Caco-2 (cell line): ENCODE measurements at regions not wholly inside any gene's neighbourhood (a gene's known extent, or its start where the extent isn't known, plus 50 kb on each side); places are given as distances from the start of the nearest gene placed in this dataset. TPM values are rescaled to one million over a fixed set of nuclear protein-coding genes. Genes with fewer than 3 reads are reported as not detected.

ENCODE experiments used
- BruUV-seq: library from RNA; stranded (reverse); fragments of 400-500 nt; replicated peaks from 2 replicates; lab custom pipeline; 2021; lab: Mats Ljungman, UMichigan
- CTCF ChIA-PET: fragments of 300-600 bp; sonication (Branson Sonifier 250); formaldehyde crosslinking; loops from one replicate; lab custom pipeline; 2022; ENCODE audit warnings: antibody characterized with exemption; lab: Charles Lee
- POLR2A ChIA-PET: fragments of 300-600 bp; sonication (Branson Sonifier 250); formaldehyde crosslinking; loops from one replicate; lab custom pipeline; 2022; ENCODE audit warnings: antibody characterized with exemption; lab: Charles Lee
- DNase-seq, 2 experiments: peaks; one replicate each; pipeline versions ENCODE4 v3.0.0 to v3.0.0-alpha.2; 2020 to 2022
- H3K27me3 ChIP-seq: replicated peaks from 2 replicates; pipeline ENCODE4 v1.6.0; 2011; ENCODE audit warnings: low read length; ENCODE audit not compliant: control insufficient read depth, insufficient read depth
- H3K36me3 ChIP-seq: 2 replicates; pipeline ENCODE4 v1.5.1; 2011; ENCODE audit warnings: low read length; ENCODE audit not compliant: control insufficient read depth, insufficient read depth
- H3K4me1 ChIP-seq: fragments of 250-450 bp; sonication (Bioruptor Pico); 2 replicates; pipeline ENCODE4 v1.5.1; 2020; ENCODE audit warnings: mild to moderate bottlenecking
- H3K4me3 ChIP-seq: 2 replicates; pipeline ENCODE4 v1.5.1; 2011; ENCODE audit warnings: low read depth, mild to moderate bottlenecking, control low read depth, low read length
- H3K9me3 ChIP-seq: fragments of 250-450 bp; sonication (Bioruptor Pico); 2 replicates; pipeline ENCODE4 v1.5.1; 2020; ENCODE audit warnings: mild to moderate bottlenecking, moderate library complexity
- H3K27ac Mint-ChIP-seq: one replicate; pipeline ENCODE4 v1.8.0; 2022; ENCODE audit warnings: mixed read lengths; ENCODE audit not compliant: unreplicated experiment
- H3K27me3 Mint-ChIP-seq: one replicate; pipeline ENCODE4 v1.8.0; 2022; ENCODE audit warnings: mixed read lengths; ENCODE audit not compliant: insufficient read depth, unreplicated experiment
- H3K36me3 Mint-ChIP-seq: one replicate; pipeline ENCODE4 v1.8.0; 2022; ENCODE audit warnings: mild to moderate bottlenecking, mixed read lengths; ENCODE audit not compliant: insufficient read depth, unreplicated experiment
- H3K4me1 Mint-ChIP-seq: one replicate; pipeline ENCODE4 v1.8.0; 2022; ENCODE audit warnings: low read depth, mixed read lengths; ENCODE audit not compliant: unreplicated experiment
- H3K4me3 Mint-ChIP-seq: one replicate; pipeline ENCODE4 v1.8.0; 2022; ENCODE audit warnings: mild to moderate bottlenecking, moderate library complexity, mixed read lengths; ENCODE audit not compliant: unreplicated experiment
- H3K9me3 Mint-ChIP-seq: one replicate; pipeline ENCODE4 v1.8.0; 2022; ENCODE audit warnings: mixed read lengths; ENCODE audit not compliant: unreplicated experiment
- intact Hi-C: fragments of 100-400 bp; cut with micrococcal nuclease; formaldehyde crosslinking; loops from one replicate; pipeline ENCODE4 v1.10.0; 2022; ENCODE audit not compliant: unreplicated experiment
- microRNA-seq: library from miRNA; unstranded; fragments of <30 nt; microRNA quantifications from one replicate; pipeline ENCODE4 v1.2.0, GENCODE V29; 2022
- TF ChIP-seq, protein P1 (sequence below), 2 experiments: fragments of 200-600 bp in 1 of 2; IDR thresholded peaks; 1 replicate in 1 of 2; 2 replicates in 1 of 2; pipeline versions ENCODE4 v1.5.1 to v1.8.0; 2011 to 2022; ENCODE audit warnings: antibody characterized with exemption in 1 of 2, control low read depth in 1 of 2, inconsistent platforms in 1 of 2, low read depth in 1 of 2, low read length in 1 of 2, mild to moderate bottlenecking in 1 of 2, moderate library complexity in 1 of 2; ENCODE audit not compliant: insufficient read depth in 1 of 2, severe bottlenecking in 1 of 2, unreplicated experiment in 1 of 2

DNA sequence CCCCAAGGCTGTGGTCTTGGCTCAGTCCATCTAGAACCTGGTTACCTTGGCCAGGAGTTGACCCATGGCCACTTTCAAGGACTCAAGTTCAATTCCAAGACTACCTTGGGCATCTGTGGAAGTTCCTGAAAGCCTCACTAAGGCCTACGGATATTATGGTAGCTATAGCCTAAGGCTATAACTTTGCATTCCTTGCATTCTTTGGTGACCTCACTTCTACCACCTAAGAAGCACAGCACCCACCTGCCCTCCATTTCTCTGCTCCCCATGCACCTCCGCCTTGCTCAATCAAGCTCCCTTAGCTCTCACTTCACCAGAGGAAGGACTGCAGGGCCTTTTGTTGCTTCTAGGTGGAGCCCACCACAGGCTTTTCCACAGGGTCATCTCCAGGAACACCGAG lies 50.3 kb upstream of the GALNT18 start:
- H3K36me3 ChIP-seq, result no peaks in the 10 kb centered on the region
- no peak for DNase-seq
- H3K4me1 ChIP-seq, result no peaks in the 10 kb centered on the region
- BruUV-seq, result no TSS peak
- peaks cover 30% of the 10 kb centered on the region for H3K27me3 Mint-ChIP-seq
- peaks cover 6% of the 10 kb centered on the region for H3K9me3 Mint-ChIP-seq
- H3K36me3 Mint-ChIP-seq, result no peaks in the 10 kb centered on the region
- CTCF ChIA-PET, result no interaction called here
- H3K9me3 ChIP-seq, result no peaks in the 10 kb centered on the region
- no peaks in the 10 kb centered on the region for H3K4me1 Mint-ChIP-seq
- intact Hi-C loops, result no loop called here
- H3K27ac Mint-ChIP-seq, result no peak overlapping the region
- POLR2A ChIA-PET, result no interaction called here
- TF ChIP-seq, protein P1, sequence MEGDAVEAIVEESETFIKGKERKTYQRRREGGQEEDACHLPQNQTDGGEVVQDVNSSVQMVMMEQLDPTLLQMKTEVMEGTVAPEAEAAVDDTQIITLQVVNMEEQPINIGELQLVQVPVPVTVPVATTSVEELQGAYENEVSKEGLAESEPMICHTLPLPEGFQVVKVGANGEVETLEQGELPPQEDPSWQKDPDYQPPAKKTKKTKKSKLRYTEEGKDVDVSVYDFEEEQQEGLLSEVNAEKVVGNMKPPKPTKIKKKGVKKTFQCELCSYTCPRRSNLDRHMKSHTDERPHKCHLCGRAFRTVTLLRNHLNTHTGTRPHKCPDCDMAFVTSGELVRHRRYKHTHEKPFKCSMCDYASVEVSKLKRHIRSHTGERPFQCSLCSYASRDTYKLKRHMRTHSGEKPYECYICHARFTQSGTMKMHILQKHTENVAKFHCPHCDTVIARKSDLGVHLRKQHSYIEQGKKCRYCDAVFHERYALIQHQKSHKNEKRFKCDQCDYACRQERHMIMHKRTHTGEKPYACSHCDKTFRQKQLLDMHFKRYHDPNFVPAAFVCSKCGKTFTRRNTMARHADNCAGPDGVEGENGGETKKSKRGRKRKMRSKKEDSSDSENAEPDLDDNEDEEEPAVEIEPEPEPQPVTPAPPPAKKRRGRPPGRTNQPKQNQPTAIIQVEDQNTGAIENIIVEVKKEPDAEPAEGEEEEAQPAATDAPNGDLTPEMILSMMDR (IDR thresholded peaks at IDR 0.05; ENCODE audit: insufficient read depth in 1 of 2, low read depth in 1 of 2, low read length in 1 of 2, severe bottlenecking in 1 of 2, unreplicated experiment in 1 of 2), result no peak
- no peak overlapping the region for H3K4me3 Mint-ChIP-seq
- no peak overlapping the region for H3K4me3 ChIP-seq
- H3K27me3 ChIP-seq, result no peaks in the 10 kb centered on the region; the same call in none of the 2 replicates

Small RNA genes in the stretch of these regions (microRNA-seq; reads per million reads assigned to microRNA genes)
- not detected for gene MIR8070
